A549 (cell line): ENCODE measurements at regions not wholly inside any gene's neighbourhood (a gene's known extent, or its start where the extent isn't known, plus 50 kb on each side); places are given as distances from the start of the nearest gene placed in this dataset.

Source experiments
- ATAC-seq, 2 experiments: fragments of 200-7000 bp in 1 of 2; fragments of >200 bp in 1 of 2; cut with Nextera tagmentation in 1 of 2; cut with Tn5 transposase in 1 of 2; 3 replicates each; pipeline versions ENCODE4 v1.8.0 to v1.9.1; 2018 to 2020; ENCODE audit warnings: mild to moderate bottlenecking in 1 of 2, moderate library complexity in 1 of 2
- CTCF ChIA-PET: fragments of 300-600 bp; sonication (Branson Sonifier 250); formaldehyde crosslinking; extraction: SDS; loops from one replicate; lab custom pipeline; 2021; ENCODE audit warnings: antibody characterized with exemption, inconsistent platforms; lab: Yijun Ruan, JAX
- POLR2A ChIA-PET: fragments of 350-600 bp; formaldehyde crosslinking; extraction: SDS; loops from one replicate; lab custom pipeline; 2021; ENCODE audit warnings: antibody characterized with exemption, inconsistent platforms; lab: Yijun Ruan, JAX
- DNase-seq, 2 experiments: peaks; one replicate each; pipeline versions ENCODE4 v3.0.0 to v3.0.0-alpha.2; 2011 to 2016; ENCODE audit warnings: low read depth in 1 of 2, low spot score in 1 of 2
- FAIRE-seq: peaks from 2 replicates; lab custom pipeline; 2011; peaks lifted over from hg19 to GRCh38; lab: Jason Lieb, UNC
- H3K27ac ChIP-seq, 2 experiments: fragments of >200 bp; sonication (Bioruptor Twin); formaldehyde crosslinking; 3 replicates each; pipeline ENCODE4 v1.5.1; 2016 to 2017
- H3K4me1 ChIP-seq: fragments of >200 bp; sonication (Bioruptor Twin); formaldehyde crosslinking; 3 replicates; pipeline ENCODE4 v1.6.1; 2016
- H3K4me2 ChIP-seq: fragments of >200 bp; sonication (Bioruptor Twin); formaldehyde crosslinking; 3 replicates; pipeline ENCODE4 v1.6.1; 2016
- H3K4me3 ChIP-seq: fragments of >200 bp; sonication (Bioruptor Twin); formaldehyde crosslinking; 3 replicates; pipeline ENCODE4 v1.5.1; 2016
- H3K9me3 ChIP-seq: fragments of >200 bp; sonication (Bioruptor Twin); formaldehyde crosslinking; 3 replicates; pipeline ENCODE4 v1.6.1; 2016
- BHLHE40 ChIP-seq: IDR thresholded peaks from 2 replicates; pipeline ENCODE4 v1.6.1; 2012; ENCODE audit warnings: low read depth, low read length, inconsistent platforms
- CBX2 ChIP-seq: fragments of 200-600 bp; sonication (generic); IDR thresholded peaks from 2 replicates; pipeline ENCODE4 v1.6.1; 2016; ENCODE audit warnings: low read depth, mild to moderate bottlenecking, borderline replicate concordance
- CBX8 ChIP-seq: fragments of 200-600 bp; sonication (generic); IDR thresholded peaks from 2 replicates; pipeline ENCODE4 v1.6.1; 2016
- CHD2 ChIP-seq: fragments of 150-350 bp; IDR thresholded peaks from 2 replicates; pipeline ENCODE4 v1.6.1; 2014; ENCODE audit warnings: low read length; ENCODE audit not compliant: partially characterized antibody
- EHF ChIP-seq: fragments of 250-450 bp; sonication (Bioruptor Pico); IDR thresholded peaks from 2 replicates; pipeline ENCODE4 v1.5.0; 2020; ENCODE audit warnings: mild to moderate bottlenecking
- EHMT2 ChIP-seq: fragments of 200-600 bp; sonication (generic); IDR thresholded peaks from 2 replicates; pipeline ENCODE4 v1.6.1; 2016; ENCODE audit warnings: antibody characterized with exemption, low read depth, mild to moderate bottlenecking, moderate library complexity
- ESRRA ChIP-seq: fragments of 150-350 bp; IDR thresholded peaks from 2 replicates; pipeline ENCODE4 v1.6.1; 2014; ENCODE audit warnings: mild to moderate bottlenecking, low read length, borderline replicate concordance
- GATA3 ChIP-seq: IDR thresholded peaks from 2 replicates; pipeline ENCODE4 v1.6.1; 2012; ENCODE audit warnings: borderline replicate concordance
- HEYL ChIP-seq: fragments of 250-450 bp; sonication (Bioruptor Pico); IDR thresholded peaks from 2 replicates; pipeline ENCODE4 v1.8.0; 2021; ENCODE audit warnings: mild to moderate bottlenecking, moderate library complexity
- HOXA7 ChIP-seq: fragments of 250-450 bp; sonication (Bioruptor Pico); IDR thresholded peaks from 2 replicates; pipeline ENCODE4 v1.5.0; 2020; ENCODE audit warnings: mild to moderate bottlenecking, moderate library complexity
- HOXB13 ChIP-seq: fragments of 250-450 bp; sonication (Bioruptor Pico); IDR thresholded peaks from 2 replicates; pipeline ENCODE4 v1.5.0; 2020; ENCODE audit warnings: low read depth, mild to moderate bottlenecking, moderate library complexity
- JUNB ChIP-seq: fragments of >200 bp; sonication (Bioruptor Twin); formaldehyde crosslinking; IDR thresholded peaks from 2 replicates; pipeline ENCODE4 v1.6.1; 2016
- KDM1A ChIP-seq: fragments of 200-600 bp; sonication (generic); IDR thresholded peaks from 2 replicates; pipeline ENCODE4 v1.6.1; 2016; ENCODE audit warnings: low read depth, mild to moderate bottlenecking
- KDM5A ChIP-seq: fragments of 200-600 bp; sonication (generic); IDR thresholded peaks from 2 replicates; pipeline ENCODE4 v1.6.1; 2016; ENCODE audit warnings: antibody characterized with exemption, mild to moderate bottlenecking
- MAFK ChIP-seq: fragments of 450-650 bp; IDR thresholded peaks from 2 replicates; pipeline ENCODE4 v1.6.1; 2014; ENCODE audit not compliant: partially characterized antibody
- MYC ChIP-seq: IDR thresholded peaks from 2 replicates; pipeline ENCODE4 v1.6.1; 2012; ENCODE audit warnings: mild to moderate bottlenecking, inconsistent platforms, low read length, improper control_type of control experiment, borderline replicate concordance
- PHF8 ChIP-seq: fragments of 200-600 bp; sonication (generic); IDR thresholded peaks from 2 replicates; pipeline ENCODE4 v1.6.1; 2016; ENCODE audit warnings: low read depth, mild to moderate bottlenecking, antibody characterized with exemption, moderate library complexity, borderline replicate concordance
- POLR2A ChIP-seq: IDR thresholded peaks from 2 replicates; pipeline ENCODE4 v1.6.1; 2012; ENCODE audit warnings: mild to moderate bottlenecking, low read length
- RCOR1 ChIP-seq: fragments of 150-350 bp; IDR thresholded peaks from 2 replicates; pipeline ENCODE4 v1.6.1; 2014; ENCODE audit warnings: antibody characterized with exemption, low read length, low read depth
- RNF2 ChIP-seq: fragments of 200-600 bp; sonication (generic); IDR thresholded peaks from 2 replicates; pipeline ENCODE4 v1.6.1; 2016; ENCODE audit warnings: low read depth, mild to moderate bottlenecking, antibody characterized with exemption, moderate library complexity, borderline replicate concordance
- SMC3 ChIP-seq: fragments of >200 bp; sonication (Bioruptor Twin); formaldehyde crosslinking; IDR thresholded peaks from 3 replicates; pipeline ENCODE4 v1.6.1; 2018; ENCODE audit warnings: inconsistent platforms
- ZC3H11A ChIP-seq: fragments of 450-650 bp; IDR thresholded peaks from 2 replicates; pipeline ENCODE4 v1.6.1; 2014; ENCODE audit warnings: antibody characterized with exemption, mild to moderate bottlenecking
- ZNF302 ChIP-seq: fragments of 250-450 bp; sonication (Bioruptor Pico); IDR thresholded peaks from 2 replicates; pipeline ENCODE4 v1.9.0; 2021; ENCODE audit warnings: inconsistent platforms, mild to moderate bottlenecking, moderate library complexity
- WGBS: methylation state at CpG from one replicate; pipeline ENCODE4 v1.1.6; 2017; ENCODE audit errors: missing lambda C conversion rate; 5-methylcytosine and 5-hydroxymethylcytosine counted together
- TF ChIP-seq, protein P1 (sequence below): fragments of >200 bp; sonication (Bioruptor Twin); formaldehyde crosslinking; IDR thresholded peaks from 3 replicates; pipeline ENCODE4 v1.5.1; 2016
- TF ChIP-seq, protein P2 (sequence below): fragments of >200 bp; sonication (Bioruptor Twin); formaldehyde crosslinking; IDR thresholded peaks from 3 replicates; pipeline ENCODE4 v1.6.1; 2016
- TF ChIP-seq, protein P3 (sequence below): fragments of 450-650 bp; IDR thresholded peaks from 2 replicates; pipeline ENCODE4 v1.6.1; 2014; ENCODE audit warnings: antibody characterized with exemption
- TF ChIP-seq, protein P4 (sequence below): fragments of 150-350 bp; IDR thresholded peaks from 2 replicates; pipeline ENCODE4 v1.6.1; 2014; ENCODE audit warnings: low read depth, mild to moderate bottlenecking, low read length
- TF ChIP-seq, protein P5 (sequence below): fragments of >200 bp; sonication (Bioruptor Twin); formaldehyde crosslinking; IDR thresholded peaks from 2 replicates; pipeline ENCODE4 v1.6.1; 2016
- TF ChIP-seq, protein P6 (sequence below): fragments of 250-450 bp; sonication (Bioruptor Pico); IDR thresholded peaks from 2 replicates; pipeline ENCODE4 v1.5.0; 2020; ENCODE audit warnings: low read depth, mild to moderate bottlenecking, moderate library complexity

DNA sequence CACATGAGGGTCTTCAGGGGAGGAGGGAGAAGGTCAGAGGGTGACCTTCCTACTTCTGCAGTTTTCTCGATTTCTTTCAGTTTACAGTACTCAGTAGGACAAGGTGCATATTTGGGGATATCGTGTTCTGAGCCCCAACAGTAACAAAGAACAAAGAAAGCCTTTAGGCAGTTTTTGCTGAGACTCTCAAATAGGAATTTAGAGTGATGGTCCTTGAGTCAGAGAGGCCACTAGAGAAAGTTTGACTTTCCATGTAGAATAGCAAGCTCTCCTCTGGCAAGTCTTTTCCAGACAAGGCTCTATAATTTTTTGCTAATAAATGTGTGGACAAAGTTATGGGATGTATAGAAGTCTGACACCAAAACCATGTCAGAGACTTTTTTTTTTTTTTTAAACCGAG is 194.6 kb downstream of the TM9SF2 start (continued):
- TF ChIP-seq, protein P1, sequence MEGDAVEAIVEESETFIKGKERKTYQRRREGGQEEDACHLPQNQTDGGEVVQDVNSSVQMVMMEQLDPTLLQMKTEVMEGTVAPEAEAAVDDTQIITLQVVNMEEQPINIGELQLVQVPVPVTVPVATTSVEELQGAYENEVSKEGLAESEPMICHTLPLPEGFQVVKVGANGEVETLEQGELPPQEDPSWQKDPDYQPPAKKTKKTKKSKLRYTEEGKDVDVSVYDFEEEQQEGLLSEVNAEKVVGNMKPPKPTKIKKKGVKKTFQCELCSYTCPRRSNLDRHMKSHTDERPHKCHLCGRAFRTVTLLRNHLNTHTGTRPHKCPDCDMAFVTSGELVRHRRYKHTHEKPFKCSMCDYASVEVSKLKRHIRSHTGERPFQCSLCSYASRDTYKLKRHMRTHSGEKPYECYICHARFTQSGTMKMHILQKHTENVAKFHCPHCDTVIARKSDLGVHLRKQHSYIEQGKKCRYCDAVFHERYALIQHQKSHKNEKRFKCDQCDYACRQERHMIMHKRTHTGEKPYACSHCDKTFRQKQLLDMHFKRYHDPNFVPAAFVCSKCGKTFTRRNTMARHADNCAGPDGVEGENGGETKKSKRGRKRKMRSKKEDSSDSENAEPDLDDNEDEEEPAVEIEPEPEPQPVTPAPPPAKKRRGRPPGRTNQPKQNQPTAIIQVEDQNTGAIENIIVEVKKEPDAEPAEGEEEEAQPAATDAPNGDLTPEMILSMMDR = no peak
- no peak for TF ChIP-seq ZNF302 (CRISPR knock-in tag)
- TF ChIP-seq, protein P2, sequence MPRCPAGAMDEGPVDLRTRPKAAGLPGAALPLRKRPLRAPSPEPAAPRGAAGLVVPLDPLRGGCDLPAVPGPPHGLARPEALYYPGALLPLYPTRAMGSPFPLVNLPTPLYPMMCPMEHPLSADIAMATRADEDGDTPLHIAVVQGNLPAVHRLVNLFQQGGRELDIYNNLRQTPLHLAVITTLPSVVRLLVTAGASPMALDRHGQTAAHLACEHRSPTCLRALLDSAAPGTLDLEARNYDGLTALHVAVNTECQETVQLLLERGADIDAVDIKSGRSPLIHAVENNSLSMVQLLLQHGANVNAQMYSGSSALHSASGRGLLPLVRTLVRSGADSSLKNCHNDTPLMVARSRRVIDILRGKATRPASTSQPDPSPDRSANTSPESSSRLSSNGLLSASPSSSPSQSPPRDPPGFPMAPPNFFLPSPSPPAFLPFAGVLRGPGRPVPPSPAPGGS = no peak
- no peak for TF ChIP-seq ZC3H11A

DNA sequence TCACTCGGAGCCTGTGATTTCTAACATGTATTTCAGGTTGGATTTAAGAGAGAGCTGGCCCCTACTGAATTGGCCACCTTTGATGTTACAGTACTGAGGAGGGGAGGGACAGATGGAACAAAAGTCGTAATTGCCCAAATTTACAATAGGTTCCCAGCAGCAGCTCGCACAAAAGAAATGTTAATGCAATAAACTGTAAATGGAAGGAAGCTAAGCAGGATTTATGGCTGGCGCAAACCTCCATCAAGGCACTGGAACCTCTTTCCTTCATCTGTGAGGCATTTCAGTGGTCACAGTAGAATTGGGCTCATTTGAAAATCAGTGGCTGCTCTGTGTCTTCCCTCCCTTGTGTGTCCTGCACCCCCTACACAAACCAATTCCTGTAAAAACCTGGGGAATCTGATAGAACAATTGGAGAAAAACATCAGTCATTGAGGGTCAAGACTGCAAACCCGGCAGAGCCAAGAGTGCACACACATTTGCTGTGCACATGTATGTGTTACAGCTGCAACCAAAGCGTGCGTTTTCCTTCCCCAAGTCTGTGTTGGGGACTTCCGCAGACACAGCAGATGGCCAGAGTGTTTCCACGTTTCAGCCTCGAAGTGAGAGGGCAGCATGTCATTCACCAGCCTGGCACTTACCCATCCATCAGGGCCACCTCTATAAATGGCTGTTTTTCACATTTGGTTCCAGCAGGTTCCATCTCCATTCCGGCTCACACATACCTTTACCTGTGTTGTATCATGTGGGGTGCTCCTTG is 192.8 kb downstream of the TM9SF2 start:
- ChIA-PET CTCF (no interaction called here), POLR2A (no interaction called here)
- no peak for FAIRE-seq
- Histone ChIP-seq H3K4me2 (no peak overlapping the region), H3K27ac (no peak overlapping the region), H3K4me3 (no peak overlapping the region), H3K9me3 (no peaks in the 10 kb centered on the region), H3K4me1 (no peaks in the 10 kb centered on the region)
- WGBS = 68% methylated on average over 11 of the region's 11 CpGs
- no peak for DNase-seq
- no peak for ATAC-seq
- TF ChIP-seq, protein P3, sequence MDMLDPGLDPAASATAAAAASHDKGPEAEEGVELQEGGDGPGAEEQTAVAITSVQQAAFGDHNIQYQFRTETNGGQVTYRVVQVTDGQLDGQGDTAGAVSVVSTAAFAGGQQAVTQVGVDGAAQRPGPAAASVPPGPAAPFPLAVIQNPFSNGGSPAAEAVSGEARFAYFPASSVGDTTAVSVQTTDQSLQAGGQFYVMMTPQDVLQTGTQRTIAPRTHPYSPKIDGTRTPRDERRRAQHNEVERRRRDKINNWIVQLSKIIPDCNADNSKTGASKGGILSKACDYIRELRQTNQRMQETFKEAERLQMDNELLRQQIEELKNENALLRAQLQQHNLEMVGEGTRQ = no peak
- no peak for TF ChIP-seq MYC
- TF ChIP-seq HEYL = no peak
- no peak for TF ChIP-seq CBX2
- no peak for TF ChIP-seq HOXB13
- TF ChIP-seq EHF (CRISPR knock-in tag) = no peak
- no peak for TF ChIP-seq EHMT2
- TF ChIP-seq JUNB = no peak
- TF ChIP-seq, protein P4, sequence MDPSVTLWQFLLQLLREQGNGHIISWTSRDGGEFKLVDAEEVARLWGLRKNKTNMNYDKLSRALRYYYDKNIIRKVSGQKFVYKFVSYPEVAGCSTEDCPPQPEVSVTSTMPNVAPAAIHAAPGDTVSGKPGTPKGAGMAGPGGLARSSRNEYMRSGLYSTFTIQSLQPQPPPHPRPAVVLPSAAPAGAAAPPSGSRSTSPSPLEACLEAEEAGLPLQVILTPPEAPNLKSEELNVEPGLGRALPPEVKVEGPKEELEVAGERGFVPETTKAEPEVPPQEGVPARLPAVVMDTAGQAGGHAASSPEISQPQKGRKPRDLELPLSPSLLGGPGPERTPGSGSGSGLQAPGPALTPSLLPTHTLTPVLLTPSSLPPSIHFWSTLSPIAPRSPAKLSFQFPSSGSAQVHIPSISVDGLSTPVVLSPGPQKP = no peak
- no peak for TF ChIP-seq HOXA7 (CRISPR knock-in tag)
- TF ChIP-seq KDM1A = no peak
- TF ChIP-seq POLR2A = no peak
- no peak for TF ChIP-seq GATA3

DNA sequence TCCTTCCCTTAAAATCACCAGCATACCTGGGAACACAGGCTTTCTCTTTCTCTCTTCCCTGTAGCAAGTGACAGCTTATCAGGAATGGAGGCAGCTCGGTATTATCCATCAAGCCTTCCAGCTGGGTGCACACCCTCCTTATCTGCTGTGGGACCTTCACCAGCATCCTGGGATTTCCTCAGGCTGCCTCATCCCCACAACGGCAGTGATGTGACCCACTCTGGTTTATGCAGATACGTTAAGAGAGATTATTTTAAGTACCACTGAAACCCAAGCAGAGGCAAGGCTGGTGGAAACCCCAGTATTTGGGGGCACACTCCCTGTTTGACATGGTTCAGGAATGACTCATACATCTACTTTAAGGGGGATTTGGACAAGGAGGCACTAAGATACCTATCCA is 192.1 kb downstream of the TM9SF2 start:
- POLR2A ChIA-PET = no interaction called here
- no peak for FAIRE-seq

More for the DNA sequence above, 192.1 kb downstream of the TM9SF2 start:
- H3K9me3 ChIP-seq = no peaks in the 10 kb centered on the region
- no peak for ATAC-seq
- WGBS = 76% methylated on average over 3 of the region's 3 CpGs
- CTCF ChIA-PET = no interaction called here
- no peaks in the 10 kb centered on the region for H3K4me1 ChIP-seq
- H3K4me2 ChIP-seq = no peak overlapping the region
- TF ChIP-seq, protein P5, sequence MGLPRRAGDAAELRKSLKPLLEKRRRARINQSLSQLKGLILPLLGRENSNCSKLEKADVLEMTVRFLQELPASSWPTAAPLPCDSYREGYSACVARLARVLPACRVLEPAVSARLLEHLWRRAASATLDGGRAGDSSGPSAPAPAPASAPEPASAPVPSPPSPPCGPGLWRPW = no peak
- TF ChIP-seq SMC3 (no peak), CHD2 (no peak), MYC (no peak), RCOR1 (no peak), KDM1A (no peak), CBX8 (no peak), ZC3H11A (no peak), RNF2 (no peak), PHF8 (no peak), BHLHE40 (no peak), ESRRA (no peak), KDM5A (no peak), MAFK (no peak)
- TF ChIP-seq, protein P4 = no peak
- TF ChIP-seq, protein P6, sequence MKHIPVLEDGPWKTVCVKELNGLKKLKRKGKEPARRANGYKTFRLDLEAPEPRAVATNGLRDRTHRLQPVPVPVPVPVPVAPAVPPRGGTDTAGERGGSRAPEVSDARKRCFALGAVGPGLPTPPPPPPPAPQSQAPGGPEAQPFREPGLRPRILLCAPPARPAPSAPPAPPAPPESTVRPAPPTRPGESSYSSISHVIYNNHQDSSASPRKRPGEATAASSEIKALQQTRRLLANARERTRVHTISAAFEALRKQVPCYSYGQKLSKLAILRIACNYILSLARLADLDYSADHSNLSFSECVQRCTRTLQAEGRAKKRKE (CRISPR knock-in tag) = no peak
- no peak overlapping the region for H3K4me3 ChIP-seq
- DNase-seq = no peak
- no peak overlapping the region for H3K27ac ChIP-seq
